GM19240 (cell line): ENCODE measurements at regions not wholly inside any gene's neighbourhood (a gene's known extent, or its start where the extent isn't known, plus 50 kb on each side); places are given as distances from the start of the nearest gene placed in this dataset.
A peak's percentile ranks its signal among the peaks of the same experiment; 100 is the strongest.

Experiments used
- DNase-seq: peaks from one replicate; pipeline ENCODE4 v3.0.0; 2011; ENCODE audit warnings: low spot score; ENCODE audit not compliant: insufficient read length

- no peak for DNase-seq
Observed at GRCh38 chr9:27870404-27870803, 297.1 kb upstream of the C9orf72 start.

- DNase-seq, result no peak
Observed at GRCh38 chr9:27880156-27880555, 306.9 kb upstream of the C9orf72 start.

GRCh38 chr9:27880635-27881034, 307.4 kb upstream of the C9orf72 start:
- DNase-seq, result no peak

GRCh38 chr9:27888661-27889295, 315.5 kb upstream of the C9orf72 start:
- peak; percentile 11 for DNase-seq

- no peak for DNase-seq
Observed at GRCh38 chr9:27924502-27924901, 351.2 kb upstream of the C9orf72 start.

- DNase-seq, result no peak
Observed at GRCh38 chr9:27925815-27926214, 352.5 kb upstream of the C9orf72 start.

- no peak for DNase-seq
Observed at GRCh38 chr9:27929841-27930240, 356.6 kb upstream of the C9orf72 start.

GRCh38 chr9:27933210-27934025, 360.1 kb upstream of the C9orf72 start:
- DNase-seq, result no peak

GRCh38 chr9:27934471-27934870, 361.2 kb upstream of the C9orf72 start:
- DNase-seq, result no peak

GRCh38 chr9:27939186-27939585, 365.9 kb upstream of the C9orf72 start:
- no peak for DNase-seq

- no peak for DNase-seq
Observed at GRCh38 chr9:27940535-27940934, 367.3 kb upstream of the C9orf72 start.

- DNase-seq, result no peak
Observed at GRCh38 chr9:27943501-27943900, 370.2 kb upstream of the C9orf72 start.

- no peak for DNase-seq
Observed at GRCh38 chr9:27945386-27945785, 372.1 kb upstream of the C9orf72 start.

GRCh38 chr9:27950382-27950781, 377.1 kb upstream of the C9orf72 start:
- DNase-seq, result no peak

- DNase-seq, result no peak
Observed at GRCh38 chr9:27954858-27955257, 381.6 kb upstream of the C9orf72 start.

GRCh38 chr9:27963836-27964235, 390.6 kb upstream of the C9orf72 start:
- DNase-seq, result no peak

- DNase-seq, result no peak
Observed at GRCh38 chr9:27967210-27967609, 393.9 kb upstream of the C9orf72 start.

GRCh38 chr9:27977931-27978330, 404.6 kb upstream of the C9orf72 start:
- DNase-seq, result no peak

- DNase-seq, result no peak
Observed at GRCh38 chr9:27985714-27986113, 412.4 kb upstream of the C9orf72 start.

GRCh38 chr9:27990524-27990923, 417.2 kb upstream of the C9orf72 start:
- no peak for DNase-seq

GRCh38 chr9:27991221-27991620, 417.9 kb upstream of the C9orf72 start:
- no peak for DNase-seq

- DNase-seq, result no peak
Observed at GRCh38 chr9:28001096-28001495, 427.8 kb upstream of the C9orf72 start.

GRCh38 chr9:28004900-28005299, 431.6 kb upstream of the C9orf72 start:
- DNase-seq, result no peak
